ENCODE measurements at regions not wholly inside any gene's neighbourhood (a gene's known extent, or its start where the extent isn't known, plus 50 kb on each side); places are given as distances from the start of the nearest gene placed in this dataset.

DNA sequence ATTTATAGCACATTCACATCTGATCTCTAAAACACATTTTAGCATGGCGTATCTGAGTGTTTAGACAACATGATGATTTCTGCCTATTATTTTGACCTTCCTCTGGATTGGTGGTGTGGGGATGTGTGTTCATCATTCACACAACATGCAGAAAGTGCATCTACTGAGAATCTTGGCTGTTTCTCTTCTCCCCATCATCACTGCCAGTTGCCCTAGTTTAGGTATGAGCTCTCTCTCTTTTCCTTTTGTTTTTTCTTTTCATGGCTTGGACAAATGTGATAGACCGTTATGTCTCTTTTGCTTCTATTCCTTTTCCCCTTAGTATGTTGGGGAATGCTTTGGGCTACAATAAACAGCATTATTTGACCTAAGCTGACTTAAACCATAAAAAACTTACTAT lies 239.2 kb upstream of the FZD8 start:
- FAIRE-seq = no peak

More for the DNA sequence above, 239.2 kb upstream of the FZD8 start:
- H3K4me3 ChIP-seq (ENCODE audit: extremely low read depth in 1 of 4, insufficient read depth in 2 of 4, low read depth in 3 of 4, low read length in 4 of 4) = no peak overlapping the region
- H2BK15ac ChIP-seq (ENCODE audit: low read length) = no peak overlapping the region
- H3K36me3 ChIP-seq (ENCODE audit: control insufficient read depth in 2 of 4, insufficient read depth in 4 of 4, low read length in 3 of 4) = no peaks in the 10 kb centered on the region
- H2BK20ac ChIP-seq (ENCODE audit: low read length) = no peak overlapping the region
- no peak overlapping the region for H3K4ac ChIP-seq (replicated peaks; ENCODE audit: insufficient read length, low read depth, low read length)
- H4K5ac ChIP-seq (ENCODE audit: insufficient read length, low read depth, low read length) = no peak overlapping the region
- H2BK5ac ChIP-seq (ENCODE audit: low read depth, low read length) = no peak overlapping the region
- H3K9ac ChIP-seq (replicated peaks in 1 of 4; ENCODE audit: extremely low read depth in 1 of 4, low read depth in 3 of 4, low read length in 3 of 4) = no peak overlapping the region
- H2AFZ ChIP-seq (ENCODE audit: low read length) = no peak overlapping the region
- H4K8ac ChIP-seq (ENCODE audit: extremely low read depth, insufficient read depth, low read length) = no peak overlapping the region
- H2BK120ac ChIP-seq (replicated peaks; ENCODE audit: low read depth, low read length) = no peak overlapping the region
- no peaks in the 10 kb centered on the region for H4K20me1 ChIP-seq (replicated peaks in 1 of 2; ENCODE audit: control insufficient read depth in 1 of 2, insufficient read depth in 2 of 2, low read length in 2 of 2)
- H3K4me1 ChIP-seq (replicated peaks in 1 of 4; ENCODE audit: control insufficient read depth in 3 of 4, insufficient read depth in 4 of 4, low read length in 3 of 4) = peaks cover 0 to 2% (median 0%) of the 10 kb centered on the region in 4 experiments; a peak in 1 of 7 replicates
- H3K79me1 ChIP-seq (ENCODE audit: low read depth, low read length) = no peaks in the 10 kb centered on the region
- H4K91ac ChIP-seq (replicated peaks; ENCODE audit: insufficient read length, low read length) = no peak overlapping the region
- 98% methylated on average over 2 of the region's 2 CpGs; no CpG with 5 or more reads in 1 of the 2 experiments for WGBS, 2 experiments (ENCODE audit: extremely low coverage in 1 of 2, insufficient coverage in 1 of 2, insufficient read length in 1 of 2, insufficient replicate concordance in 2 of 2, low coverage in 1 of 2, low lambda C conversion rate in 2 of 2, missing lambda C conversion rate in 1 of 2)
- no peak overlapping the region for H3K4me2 ChIP-seq (ENCODE audit: insufficient read depth in 1 of 2, low read depth in 2 of 2, low read length in 2 of 2)
- no peak overlapping the region for H3K14ac ChIP-seq (ENCODE audit: insufficient read length)
- H2BK12ac ChIP-seq (ENCODE audit: low read depth, low read length) = no peak overlapping the region
- 0 out of 7 replicates have a peak, but pooled peaks cover 0 to 2% (median 0%) of the 10 kb centered on the region in 4 experiments for H3K27me3 ChIP-seq (replicated peaks in 1 of 4; ENCODE audit: control insufficient read depth in 3 of 4, extremely low read depth in 1 of 4, insufficient read depth in 3 of 4, low read length in 3 of 4)
- H3K27ac ChIP-seq (ENCODE audit: low read depth, low read length) = no peak overlapping the region
- no peak for DNase-seq (ENCODE audit: low read depth in 1 of 2, low spot score in 2 of 2)
- no peak overlapping the region for H3K18ac ChIP-seq (ENCODE audit: extremely low read depth, low read length)
- no peak for TF ChIP-seq ASH2L (IDR thresholded peaks at IDR 0.05; ENCODE audit: low read length)
- no peak for TF ChIP-seq SP1 (IDR thresholded peaks at IDR 0.05; ENCODE audit: low read depth, low read length)
- TF ChIP-seq JUND (IDR thresholded peaks at IDR 0.05; ENCODE audit: low read length) = no peak
- TF ChIP-seq TBP (IDR thresholded peaks at IDR 0.05; ENCODE audit: low read depth, low read length) = no peak
- TF ChIP-seq POLR2A (IDR thresholded peaks at IDR 0.05; ENCODE audit: control extremely low read depth in 1 of 2, low read depth in 2 of 2, low read length in 2 of 2) = no peak
- TF ChIP-seq SAP30 (IDR thresholded peaks at IDR 0.05; ENCODE audit: insufficient read depth, insufficient replicate concordance, low read length) = no peak
- TF ChIP-seq, protein P1, sequence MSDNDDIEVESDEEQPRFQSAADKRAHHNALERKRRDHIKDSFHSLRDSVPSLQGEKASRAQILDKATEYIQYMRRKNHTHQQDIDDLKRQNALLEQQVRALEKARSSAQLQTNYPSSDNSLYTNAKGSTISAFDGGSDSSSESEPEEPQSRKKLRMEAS (IDR thresholded peaks at IDR 0.05) = no peak
- TF ChIP-seq, protein P2, sequence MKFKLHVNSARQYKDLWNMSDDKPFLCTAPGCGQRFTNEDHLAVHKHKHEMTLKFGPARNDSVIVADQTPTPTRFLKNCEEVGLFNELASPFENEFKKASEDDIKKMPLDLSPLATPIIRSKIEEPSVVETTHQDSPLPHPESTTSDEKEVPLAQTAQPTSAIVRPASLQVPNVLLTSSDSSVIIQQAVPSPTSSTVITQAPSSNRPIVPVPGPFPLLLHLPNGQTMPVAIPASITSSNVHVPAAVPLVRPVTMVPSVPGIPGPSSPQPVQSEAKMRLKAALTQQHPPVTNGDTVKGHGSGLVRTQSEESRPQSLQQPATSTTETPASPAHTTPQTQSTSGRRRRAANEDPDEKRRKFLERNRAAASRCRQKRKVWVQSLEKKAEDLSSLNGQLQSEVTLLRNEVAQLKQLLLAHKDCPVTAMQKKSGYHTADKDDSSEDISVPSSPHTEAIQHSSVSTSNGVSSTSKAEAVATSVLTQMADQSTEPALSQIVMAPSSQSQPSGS (IDR thresholded peaks at IDR 0.05; ENCODE audit: low read length) = no peak
- no peak for TF ChIP-seq CHD1 (IDR thresholded peaks at IDR 0.05; ENCODE audit: low read depth, low read length)
- TF ChIP-seq RAD21 (IDR thresholded peaks at IDR 0.05 in 1 of 2, conservative IDR thresholded peaks at IDR 0.05 in 1 of 2; ENCODE audit: low read depth in 2 of 2, low read length in 2 of 2) = no peak
- no peak for TF ChIP-seq SUZ12 (IDR thresholded peaks at IDR 0.05; ENCODE audit: low read length)
- TF ChIP-seq BACH1 (IDR thresholded peaks at IDR 0.05; ENCODE audit: low read length) = no peak
- no peak for TF ChIP-seq YY1 (IDR thresholded peaks at IDR 0.05; ENCODE audit: low read depth, low read length)
- H3K9me3 ChIP-seq (ENCODE audit: insufficient read depth in 2 of 2, low read depth in 1 of 2, low read length in 1 of 2) = no peaks in the 10 kb centered on the region
- no peaks in the 10 kb centered on the region for H3K23me2 ChIP-seq (ENCODE audit: low read depth, low read length)
- H3K23ac ChIP-seq (ENCODE audit: insufficient read length) = no peak overlapping the region
- H2AK5ac ChIP-seq (ENCODE audit: low read depth, low read length) = no peak overlapping the region
- no peak overlapping the region for H3K56ac ChIP-seq (replicated peaks; ENCODE audit: insufficient read length, low read depth, low read length)
- ChIA-PET POLR2A (ENCODE audit: partially characterized antibody) (interaction anchor here (0.7 kb wide), 1 partner anchor 78 kb away, joined by 3 read pairs; no protein-coding TSS in a partner anchor), CTCF (ENCODE audit: partially characterized antibody) (interaction anchor here (0.8 to 1.6 kb wide), 3 partner anchors 17 to 100 kb away, joined by 3 read pairs; no protein-coding TSS in a partner anchor)
- no peaks in the 10 kb centered on the region for H3K79me2 ChIP-seq (ENCODE audit: control insufficient read depth in 1 of 2, insufficient read depth in 2 of 2, low read length in 2 of 2)
